D721Med (cell line): ENCODE measurements at regions not wholly inside any gene's neighbourhood (a gene's known extent, or its start where the extent isn't known, plus 50 kb on each side); places are given as distances from the start of the nearest gene placed in this dataset.
"Not testable (repeated sequence)": the region's sequence is repeated elsewhere in the genome, so short reads cannot be mapped to it uniquely, and the experiment has no call there.

ENCODE experiments used
- DNase-seq: peaks from one replicate; pipeline ENCODE4 v3.0.0; 2011; ENCODE audit warnings: low spot score; ENCODE audit not compliant: insufficient read length
- FAIRE-seq: peaks from 2 replicates; lab custom pipeline; 2011; peaks lifted over from hg19 to GRCh38; lab: Jason Lieb, UNC
- CTCF ChIP-seq: IDR thresholded peaks from 2 replicates; pipeline ENCODE4 v1.5.1; 2012; ENCODE audit warnings: mild to moderate bottlenecking, control low read depth; ENCODE audit not compliant: insufficient read depth; ENCODE audit errors: missing control alignments

GRCh38 chr5:50501491-50502228 lies 60.6 kb upstream of the EMB start:
- FAIRE-seq (no peak), DNase-seq (no peak)
- TF ChIP-seq CTCF = no peak

GRCh38 chr5:50513028-50513457 lies 72.0 kb upstream of the EMB start:
- FAIRE-seq = peak; percentile 93
- not testable (repeated sequence) for DNase-seq
- TF ChIP-seq CTCF = peak; percentile 32

GRCh38 chr5:50521060-50521459 lies 80.0 kb upstream of the EMB start:
- not testable (repeated sequence) for DNase-seq, FAIRE-seq

GRCh38 chr5:50527514-50528060 lies 86.5 kb upstream of the EMB start:
- FAIRE-seq, DNase-seq: not testable (repeated sequence)

GRCh38 chr5:50535393-50535792 lies 94.3 kb upstream of the EMB start:
- FAIRE-seq = peak; percentile 25
- TF ChIP-seq CTCF = no peak
- DNase-seq = no peak

GRCh38 chr5:50537534-50537933 lies 96.4 kb upstream of the EMB start:
- peak; percentile 90 for FAIRE-seq
- DNase-seq = not testable (repeated sequence)

- no peak for DNase-seq
- no peak for TF ChIP-seq CTCF
- no peak for FAIRE-seq
Measured at GRCh38 chr5:50547303-50547702, 106.2 kb upstream of the EMB start.

- FAIRE-seq (no peak), DNase-seq (no peak)
Measured at GRCh38 chr5:50550267-50550666, 109.2 kb upstream of the EMB start.

More at GRCh38 chr5:50550267-50550666, 109.2 kb upstream of the EMB start:
- no peak for TF ChIP-seq CTCF
